ENCODE measurements at regions not wholly inside any gene's neighbourhood (a gene's known extent, or its start where the extent isn't known, plus 50 kb on each side); places are given as distances from the start of the nearest gene placed in this dataset.
"Not testable (repeated sequence)": the region's sequence is repeated elsewhere in the genome, so short reads cannot be mapped to it uniquely, and the experiment has no call there.

GRCh38 chr5:34189246-34189645 lies 146.2 kb upstream of the C1QTNF3 start:
- DNase-seq (ENCODE audit: low spot score) = not testable (repeated sequence)

GRCh38 chr5:34189752-34190411 lies 146.9 kb upstream of the C1QTNF3 start:
- not testable (repeated sequence) for DNase-seq (ENCODE audit: low spot score)

- DNase-seq (ENCODE audit: low spot score) = not testable (repeated sequence)
Observed at GRCh38 chr5:34190466-34190865, 147.5 kb upstream of the C1QTNF3 start.

- DNase-seq (ENCODE audit: low spot score) = not testable (repeated sequence)
Observed at GRCh38 chr5:34191279-34191744, 148.3 kb upstream of the C1QTNF3 start.

GRCh38 chr5:34192064-34192922 lies 149.3 kb upstream of the C1QTNF3 start:
- not testable (repeated sequence) for DNase-seq (ENCODE audit: low spot score)

- DNase-seq (ENCODE audit: low spot score) = not testable (repeated sequence)
Observed at GRCh38 chr5:34192923-34193262, 149.9 kb upstream of the C1QTNF3 start.

- DNase-seq (ENCODE audit: low spot score) = peak; percentile 1
Observed at GRCh38 chr5:34193297-34193696, 150.3 kb upstream of the C1QTNF3 start.

GRCh38 chr5:34193804-34194203 lies 150.8 kb upstream of the C1QTNF3 start:
- peak; percentile 4 for DNase-seq (ENCODE audit: low spot score)

GRCh38 chr5:34196091-34196490 lies 153.1 kb upstream of the C1QTNF3 start:
- not testable (repeated sequence) for DNase-seq (ENCODE audit: low spot score)

- DNase-seq (ENCODE audit: low spot score) = not testable (repeated sequence)
Observed at GRCh38 chr5:34205347-34205746, 162.3 kb upstream of the C1QTNF3 start.

GRCh38 chr5:34217386-34217785 lies 174.4 kb upstream of the C1QTNF3 start:
- not testable (repeated sequence) for DNase-seq (ENCODE audit: low spot score)

- DNase-seq (ENCODE audit: low spot score) = not testable (repeated sequence)
Observed at GRCh38 chr5:34221329-34222073, 178.5 kb upstream of the C1QTNF3 start.

GRCh38 chr5:34223158-34223557 lies 180.1 kb upstream of the C1QTNF3 start:
- DNase-seq (ENCODE audit: low spot score) = not testable (repeated sequence)

GRCh38 chr5:34230402-34230801 lies 187.4 kb upstream of the C1QTNF3 start:
- DNase-seq (ENCODE audit: low spot score) = not testable (repeated sequence)

- DNase-seq (ENCODE audit: low spot score) = not testable (repeated sequence)
Observed at GRCh38 chr5:34243802-34244201, 200.8 kb upstream of the C1QTNF3 start.

GRCh38 chr5:34244281-34245031 lies 201.4 kb upstream of the C1QTNF3 start:
- peak; percentile 15 for DNase-seq (ENCODE audit: low spot score)

- not testable (repeated sequence) for DNase-seq (ENCODE audit: low spot score)
Observed at GRCh38 chr5:34245032-34245394, 202.0 kb upstream of the C1QTNF3 start.

GRCh38 chr5:34245813-34246212 lies 202.8 kb upstream of the C1QTNF3 start:
- DNase-seq (ENCODE audit: low spot score) = not testable (repeated sequence)

GRCh38 chr5:34258598-34258997 lies 215.6 kb upstream of the C1QTNF3 start:
- not testable (repeated sequence) for DNase-seq (ENCODE audit: low spot score)

- not testable (repeated sequence) for DNase-seq (ENCODE audit: low spot score)
Observed at GRCh38 chr5:34261020-34261419, 218.0 kb upstream of the C1QTNF3 start.

- not testable (repeated sequence) for DNase-seq (ENCODE audit: low spot score)
Observed at GRCh38 chr5:34266151-34266550, 223.1 kb upstream of the C1QTNF3 start.

- DNase-seq (ENCODE audit: low spot score) = not testable (repeated sequence)
Observed at GRCh38 chr5:34296759-34297158, 253.7 kb upstream of the C1QTNF3 start.
